ENCODE measurements at regions not wholly inside any gene's neighbourhood (a gene's known extent, or its start where the extent isn't known, plus 50 kb on each side); places are given as distances from the start of the nearest gene placed in this dataset.

DNA sequence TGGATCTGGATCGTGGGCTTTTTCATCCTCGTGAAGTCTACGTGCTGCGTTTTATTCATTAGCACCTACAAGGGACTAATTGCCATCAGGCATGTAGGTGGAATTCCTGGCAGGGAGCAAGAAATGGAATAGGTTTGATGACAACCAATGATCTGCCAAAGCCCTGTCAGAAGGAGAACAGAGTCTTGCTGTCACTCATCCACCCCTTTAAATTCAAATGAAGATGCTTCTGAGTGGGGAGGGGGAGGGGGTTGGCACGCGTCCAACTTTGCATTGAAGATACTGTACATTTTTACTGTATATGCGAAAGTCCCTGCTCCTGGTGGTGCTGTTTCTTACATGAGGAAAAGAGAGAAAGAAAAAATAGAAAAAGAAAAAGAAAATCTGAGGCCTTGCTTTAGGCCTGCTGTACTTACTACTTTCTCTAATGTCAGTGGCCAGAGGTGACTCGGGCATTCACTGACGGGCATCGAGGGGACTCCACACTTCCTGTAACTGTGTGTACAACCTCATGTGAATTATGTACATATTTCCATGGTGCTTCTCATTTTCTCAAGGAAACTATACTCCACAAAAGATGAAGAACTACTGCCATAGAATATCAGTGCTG lies 569.1 kb downstream of the INHBA start:
- Histone ChIP-seq H3F3A (ENCODE audit: low read depth) (no peaks in the 10 kb centered on the region), H3K79me2 (ENCODE audit: insufficient read depth, low read length) (no peaks in the 10 kb centered on the region), H3K36me3 (ENCODE audit: insufficient read depth, low read length) (no peaks in the 10 kb centered on the region), H3K4me2 (ENCODE audit: low read depth, low read length, poor library complexity, severe bottlenecking) (no peak overlapping the region), H3K4me1 (ENCODE audit: insufficient read depth, low read length, poor library complexity, severe bottlenecking) (no peaks in the 10 kb centered on the region), H4K20me1 (ENCODE audit: insufficient read depth, low read length, poor library complexity, severe bottlenecking) (no peaks in the 10 kb centered on the region), H3K9me3 (ENCODE audit: insufficient read depth, low read depth, low read length) (no peaks in the 10 kb centered on the region), H3K9me2 (replicated peaks; ENCODE audit: low read depth, low read length) (no peaks in the 10 kb centered on the region), H3K27me3 (ENCODE audit: insufficient read depth, low read length, poor library complexity, severe bottlenecking) (no peaks in the 10 kb centered on the region), H3K4me3 (ENCODE audit: low read length, poor library complexity, severe bottlenecking) (no peak overlapping the region), H3K9ac (ENCODE audit: low read depth, low read length, poor library complexity, severe bottlenecking) (no peak overlapping the region), H2AFZ (ENCODE audit: low read length) (no peak overlapping the region)
- TF ChIP-seq, protein P1, sequence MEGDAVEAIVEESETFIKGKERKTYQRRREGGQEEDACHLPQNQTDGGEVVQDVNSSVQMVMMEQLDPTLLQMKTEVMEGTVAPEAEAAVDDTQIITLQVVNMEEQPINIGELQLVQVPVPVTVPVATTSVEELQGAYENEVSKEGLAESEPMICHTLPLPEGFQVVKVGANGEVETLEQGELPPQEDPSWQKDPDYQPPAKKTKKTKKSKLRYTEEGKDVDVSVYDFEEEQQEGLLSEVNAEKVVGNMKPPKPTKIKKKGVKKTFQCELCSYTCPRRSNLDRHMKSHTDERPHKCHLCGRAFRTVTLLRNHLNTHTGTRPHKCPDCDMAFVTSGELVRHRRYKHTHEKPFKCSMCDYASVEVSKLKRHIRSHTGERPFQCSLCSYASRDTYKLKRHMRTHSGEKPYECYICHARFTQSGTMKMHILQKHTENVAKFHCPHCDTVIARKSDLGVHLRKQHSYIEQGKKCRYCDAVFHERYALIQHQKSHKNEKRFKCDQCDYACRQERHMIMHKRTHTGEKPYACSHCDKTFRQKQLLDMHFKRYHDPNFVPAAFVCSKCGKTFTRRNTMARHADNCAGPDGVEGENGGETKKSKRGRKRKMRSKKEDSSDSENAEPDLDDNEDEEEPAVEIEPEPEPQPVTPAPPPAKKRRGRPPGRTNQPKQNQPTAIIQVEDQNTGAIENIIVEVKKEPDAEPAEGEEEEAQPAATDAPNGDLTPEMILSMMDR (conservative IDR thresholded peaks at IDR 0.05; ENCODE audit: low read length) = no peak
- no peak for TF ChIP-seq EZH2phosphoT487 (IDR thresholded peaks at IDR 0.05; ENCODE audit: borderline replicate concordance)

DNA sequence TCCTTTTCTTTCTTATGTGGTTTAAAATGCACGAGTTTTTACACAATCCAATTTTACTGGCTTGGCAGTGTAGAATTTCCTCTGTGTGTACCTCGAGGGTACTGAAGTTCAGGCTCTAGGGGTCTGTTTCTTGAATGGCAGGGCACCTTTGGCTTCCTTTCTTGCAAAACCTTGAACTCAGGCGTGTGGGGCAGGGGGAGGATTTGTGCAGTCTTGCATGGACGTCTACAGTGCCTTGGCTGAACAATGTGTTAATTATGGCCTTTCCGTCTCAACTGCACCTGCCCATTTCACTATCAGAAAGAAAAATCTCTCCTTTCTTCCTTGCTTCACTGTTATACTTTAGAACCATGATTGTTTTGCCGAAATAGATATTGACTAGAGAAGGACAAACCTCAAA lies 570.9 kb downstream of the INHBA start:
- Histone ChIP-seq H3K9ac (ENCODE audit: low read depth, low read length, poor library complexity, severe bottlenecking) (no peak overlapping the region), H3K4me1 (ENCODE audit: insufficient read depth, low read length, poor library complexity, severe bottlenecking) (no peaks in the 10 kb centered on the region), H3K9me3 (ENCODE audit: insufficient read depth, low read depth, low read length) (no peaks in the 10 kb centered on the region), H3K4me3 (ENCODE audit: low read length, poor library complexity, severe bottlenecking) (no peak overlapping the region), H3F3A (ENCODE audit: low read depth) (no peaks in the 10 kb centered on the region), H3K27me3 (ENCODE audit: insufficient read depth, low read length, poor library complexity, severe bottlenecking) (no peaks in the 10 kb centered on the region), H2AFZ (ENCODE audit: low read length) (no peak overlapping the region), H3K4me2 (ENCODE audit: low read depth, low read length, poor library complexity, severe bottlenecking) (no peak overlapping the region), H3K79me2 (ENCODE audit: insufficient read depth, low read length) (no peaks in the 10 kb centered on the region), H3K9me2 (replicated peaks; ENCODE audit: low read depth, low read length) (no peaks in the 10 kb centered on the region), H4K20me1 (ENCODE audit: insufficient read depth, low read length, poor library complexity, severe bottlenecking) (no peaks in the 10 kb centered on the region), H3K36me3 (ENCODE audit: insufficient read depth, low read length) (no peaks in the 10 kb centered on the region)
- TF ChIP-seq EZH2phosphoT487 (IDR thresholded peaks at IDR 0.05; ENCODE audit: borderline replicate concordance) = no peak
- TF ChIP-seq, protein P1 (conservative IDR thresholded peaks at IDR 0.05; ENCODE audit: low read length) = no peak

DNA sequence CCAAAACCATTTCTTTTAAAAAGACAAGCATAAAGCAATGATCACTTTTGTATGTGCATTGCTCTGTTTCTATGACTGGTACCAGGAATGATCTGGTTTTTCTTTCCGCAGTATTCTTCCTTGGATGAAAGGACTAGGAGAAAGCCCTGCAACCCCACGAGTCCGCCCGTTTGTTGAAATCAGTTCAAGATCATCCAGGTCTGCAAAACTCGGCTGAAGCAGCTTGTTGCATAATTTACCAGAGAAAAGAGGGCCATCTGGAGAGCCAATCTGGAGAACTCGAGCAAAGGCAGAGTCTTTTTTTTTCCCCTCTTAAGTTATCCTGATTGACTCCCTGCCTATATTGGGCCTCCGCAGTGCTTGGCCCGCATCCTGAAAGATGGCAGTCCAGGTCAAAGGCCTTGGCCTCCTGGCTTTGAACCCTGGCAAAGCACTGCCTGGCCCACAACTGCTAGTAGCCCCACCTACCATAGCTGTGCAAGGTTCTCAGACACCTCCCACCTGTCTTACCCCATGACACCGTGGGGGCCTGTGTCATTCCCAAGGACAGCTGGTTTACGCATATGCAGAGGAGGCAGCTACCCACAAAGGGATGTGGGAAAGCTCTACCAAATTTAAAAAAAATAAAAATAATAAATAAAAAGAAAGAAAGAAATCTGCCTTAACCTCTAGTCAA lies 572.2 kb downstream of the INHBA start:
- H3K27me3 ChIP-seq (ENCODE audit: insufficient read depth, low read length, poor library complexity, severe bottlenecking) = no peaks in the 10 kb centered on the region
- no peaks in the 10 kb centered on the region for H3K4me1 ChIP-seq (ENCODE audit: insufficient read depth, low read length, poor library complexity, severe bottlenecking)
- H3F3A ChIP-seq (ENCODE audit: low read depth) = no peaks in the 10 kb centered on the region
- TF ChIP-seq, protein P1 (conservative IDR thresholded peaks at IDR 0.05; ENCODE audit: low read length) = no peak
- TF ChIP-seq EZH2phosphoT487 (IDR thresholded peaks at IDR 0.05; ENCODE audit: borderline replicate concordance) = no peak
- no peaks in the 10 kb centered on the region for H3K9me2 ChIP-seq (replicated peaks; ENCODE audit: low read depth, low read length)
- no peak overlapping the region for H3K4me2 ChIP-seq (ENCODE audit: low read depth, low read length, poor library complexity, severe bottlenecking)
- no peaks in the 10 kb centered on the region for H4K20me1 ChIP-seq (ENCODE audit: insufficient read depth, low read length, poor library complexity, severe bottlenecking)
- H3K9ac ChIP-seq (ENCODE audit: low read depth, low read length, poor library complexity, severe bottlenecking) = no peak overlapping the region
- H2AFZ ChIP-seq (ENCODE audit: low read length) = no peak overlapping the region
- no peak overlapping the region for H3K4me3 ChIP-seq (ENCODE audit: low read length, poor library complexity, severe bottlenecking)
- H3K9me3 ChIP-seq (ENCODE audit: insufficient read depth, low read depth, low read length) = no peaks in the 10 kb centered on the region
- no peaks in the 10 kb centered on the region for H3K36me3 ChIP-seq (ENCODE audit: insufficient read depth, low read length)
- no peaks in the 10 kb centered on the region for H3K79me2 ChIP-seq (ENCODE audit: insufficient read depth, low read length)
